IMR-90 (cell line): ENCODE measurements at regions not wholly inside any gene's neighbourhood (a gene's known extent, or its start where the extent isn't known, plus 50 kb on each side); places are given as distances from the start of the nearest gene placed in this dataset.

Experiments used
- ATAC-seq: fragments of 200-7000 bp; cut with Tn5 transposase; 2 replicates; pipeline ENCODE4 v1.9.1; 2020; ENCODE audit warnings: low read depth, mild to moderate bottlenecking, moderate library complexity
- BruUV-seq: library from RNA; stranded (reverse); fragments of 400-500 nt; replicated peaks from 2 replicates; lab custom pipeline; 2021; lab: Mats Ljungman, UMichigan
- CTCF ChIA-PET: fragments of 300-600 bp; formaldehyde crosslinking; extraction: SDS; loops from one replicate; lab custom pipeline; 2021; ENCODE audit warnings: antibody characterized with exemption; lab: Yijun Ruan, JAX
- POLR2A ChIA-PET: fragments of 300-600 bp; sonication (Branson Sonifier 250); formaldehyde crosslinking; loops from one replicate; lab custom pipeline; 2022; ENCODE audit warnings: antibody characterized with exemption; ENCODE audit not compliant: unreplicated experiment; lab: Charles Lee
- DNase-seq: peaks from one replicate; pipeline ENCODE4 v3.0.0; 2013
- H2AFZ ChIP-seq: replicated peaks from 2 replicates; pipeline ENCODE3; 2013; ENCODE audit warnings: low read length, mild to moderate bottlenecking; ENCODE audit not compliant: poor library complexity
- H2AK5ac ChIP-seq: 2 replicates; pipeline ENCODE4 v1.6.1; 2013; ENCODE audit warnings: low read depth, low read length, inconsistent platforms
- H2AK9ac ChIP-seq: replicated peaks from 2 replicates; pipeline ENCODE3; 2013; ENCODE audit warnings: mild to moderate bottlenecking, low read depth, low read length, moderate library complexity; ENCODE audit not compliant: poor library complexity
- H2BK120ac ChIP-seq: 2 replicates; pipeline ENCODE4 v1.6.1; 2013; ENCODE audit warnings: low read depth, low read length, inconsistent platforms
- H2BK15ac ChIP-seq: 3 replicates; pipeline ENCODE4 v1.6.1; 2013; ENCODE audit warnings: low read depth, low read length, inconsistent platforms
- H2BK20ac ChIP-seq: 2 replicates; pipeline ENCODE4 v1.6.1; 2013; ENCODE audit warnings: low read depth, mild to moderate bottlenecking, inconsistent platforms, low read length, moderate library complexity
- H2BK5ac ChIP-seq: 2 replicates; pipeline ENCODE4 v1.6.1; 2013; ENCODE audit warnings: mild to moderate bottlenecking, low read depth, low read length, inconsistent platforms; ENCODE audit not compliant: poor library complexity, severe bottlenecking
- H3K14ac ChIP-seq: replicated peaks from 2 replicates; pipeline ENCODE4 v1.6.1; 2013; ENCODE audit warnings: low read depth, low read length, inconsistent platforms
- H3K18ac ChIP-seq: 2 replicates; pipeline ENCODE4 v1.6.1; 2013; ENCODE audit warnings: low read depth, low read length, control low read depth
- H3K23ac ChIP-seq: 2 replicates; pipeline ENCODE4 v1.6.1; 2013; ENCODE audit warnings: low read depth, low read length, inconsistent platforms
- H3K27ac ChIP-seq: 2 replicates; pipeline ENCODE4 v1.5.1; 2013; ENCODE audit warnings: mild to moderate bottlenecking, control low read depth, low read length; ENCODE audit not compliant: insufficient read depth
- H3K27me3 ChIP-seq: 2 replicates; pipeline ENCODE4 v1.6.1; 2013; ENCODE audit warnings: low read length; ENCODE audit not compliant: control insufficient read depth, insufficient read depth
- H3K36me3 ChIP-seq: 2 replicates; pipeline ENCODE4 v1.6.1; 2013; ENCODE audit warnings: low read length, mixed read lengths; ENCODE audit not compliant: control insufficient read depth, insufficient read depth
- H3K4ac ChIP-seq: 2 replicates; pipeline ENCODE4 v1.6.1; 2013; ENCODE audit warnings: low read depth, low read length, inconsistent platforms
- H3K4me1 ChIP-seq: 2 replicates; pipeline ENCODE4 v1.6.1; 2013; ENCODE audit warnings: low read length, mixed read lengths; ENCODE audit not compliant: control insufficient read depth, insufficient read depth
- H3K4me2 ChIP-seq: 2 replicates; pipeline ENCODE4 v1.6.1; 2013; ENCODE audit warnings: low read depth, mild to moderate bottlenecking, control low read depth, low read length, moderate library complexity
- H3K4me3 ChIP-seq: 2 replicates; pipeline ENCODE4 v1.5.1; 2013; ENCODE audit warnings: low read depth, mild to moderate bottlenecking, control low read depth, low read length, moderate library complexity; ENCODE audit not compliant: insufficient read depth
- H3K56ac ChIP-seq: 2 replicates; pipeline ENCODE4 v1.6.1; 2013; ENCODE audit warnings: low read length, inconsistent platforms; ENCODE audit not compliant: insufficient read depth; ENCODE audit errors: extremely low read depth
- H3K79me1 ChIP-seq, 2 experiments: 2 replicates each; pipeline ENCODE4 v1.6.1; 2013; ENCODE audit warnings: low read length in 2 of 2, inconsistent platforms in 1 of 2, low read depth in 1 of 2
- H3K9ac ChIP-seq: 2 replicates; pipeline ENCODE4 v1.6.1; 2013; ENCODE audit warnings: low read depth, low read length, control low read depth
- H3K9me1 ChIP-seq: 2 replicates; pipeline ENCODE4 v1.6.1; 2013; ENCODE audit warnings: low read length, inconsistent platforms; ENCODE audit not compliant: insufficient read depth
- H3K9me3 ChIP-seq: 2 replicates; pipeline ENCODE4 v1.6.1; 2013; ENCODE audit warnings: low read length; ENCODE audit not compliant: control insufficient read depth, insufficient read depth
- H4K20me1 ChIP-seq: 2 replicates; pipeline ENCODE4 v1.6.1; 2013; ENCODE audit warnings: low read length, inconsistent platforms; ENCODE audit not compliant: insufficient read depth
- H4K5ac ChIP-seq: 2 replicates; pipeline ENCODE4 v1.6.1; 2013; ENCODE audit warnings: mild to moderate bottlenecking, low read depth, low read length, control low read depth
- H4K8ac ChIP-seq, 2 experiments: 2 replicates each; pipeline ENCODE4 v1.6.1; 2013; ENCODE audit warnings: low read depth in 2 of 2, low read length in 2 of 2, control low read depth in 1 of 2, inconsistent platforms in 1 of 2
- H4K91ac ChIP-seq: 2 replicates; pipeline ENCODE4 v1.6.1; 2013; ENCODE audit warnings: low read depth, low read length, inconsistent platforms; ENCODE audit not compliant: insufficient read depth
- BHLHE40 ChIP-seq: fragments of 150-350 bp; IDR thresholded peaks from 2 replicates; pipeline ENCODE4 v1.6.1; 2016; ENCODE audit warnings: mild to moderate bottlenecking, low read depth, low read length
- CEBPB ChIP-seq: IDR thresholded peaks from 2 replicates; pipeline ENCODE4 v1.6.1; 2012; ENCODE audit warnings: low read depth, low read length, improper control_type of control experiment
- CHD1 ChIP-seq: IDR thresholded peaks from 2 replicates; pipeline ENCODE4 v1.6.1; 2012; ENCODE audit warnings: low read depth, low read length, improper control_type of control experiment
- FOS ChIP-seq: fragments of 150-350 bp; IDR thresholded peaks from 2 replicates; pipeline ENCODE4 v1.6.1; 2016; ENCODE audit warnings: low read depth, low read length
- MAFK ChIP-seq: IDR thresholded peaks from 2 replicates; pipeline ENCODE4 v1.6.1; 2012; ENCODE audit warnings: low read depth, low read length, improper control_type of control experiment
- MAZ ChIP-seq: IDR thresholded peaks from 2 replicates; pipeline ENCODE4 v1.6.1; 2012; ENCODE audit warnings: low read depth, mild to moderate bottlenecking, low read length, improper control_type of control experiment, moderate library complexity, borderline replicate concordance
- MXI1 ChIP-seq: IDR thresholded peaks from 2 replicates; pipeline ENCODE4 v1.6.1; 2012; ENCODE audit warnings: low read depth, mild to moderate bottlenecking, low read length, moderate library complexity, borderline replicate concordance
- POLR2A ChIP-seq: IDR thresholded peaks from 2 replicates; pipeline ENCODE4 v1.6.1; 2012; ENCODE audit warnings: mild to moderate bottlenecking, low read depth, low read length
- RAD21 ChIP-seq: IDR thresholded peaks from 2 replicates; pipeline ENCODE4 v1.6.1; 2012; ENCODE audit warnings: low read length, improper control_type of control experiment
- RCOR1 ChIP-seq: IDR thresholded peaks from 2 replicates; pipeline ENCODE4 v1.6.1; 2012; ENCODE audit warnings: mild to moderate bottlenecking, low read length, improper control_type of control experiment; ENCODE audit not compliant: insufficient replicate concordance
- RFX5 ChIP-seq: IDR thresholded peaks from 2 replicates; pipeline ENCODE4 v1.8.0; 2012; ENCODE audit warnings: low read depth, mild to moderate bottlenecking, low read length, moderate library complexity
- SMC3 ChIP-seq: fragments of 150-350 bp; IDR thresholded peaks from 2 replicates; pipeline ENCODE4 v1.6.1; 2016; ENCODE audit warnings: low read depth, mild to moderate bottlenecking, antibody characterized with exemption, low read length, moderate library complexity
- WGBS, 2 experiments: methylation state at CpG; one replicate each; pipeline versions ENCODE4 v1.1.5 to v1.1.7; 2013; ENCODE audit warnings: missing lambda C conversion rate in 2 of 2; ENCODE audit not compliant: insufficient read length in 1 of 2; ENCODE audit errors: extremely low coverage in 2 of 2; 5-methylcytosine and 5-hydroxymethylcytosine counted together
- dilution Hi-C: fragments of 300-500 bp; cut with HindIII; formaldehyde crosslinking; loops from one replicate; pipeline ENCODE4 v1.14.3; 2018; ENCODE audit warnings: low sequenced_read_pairs; ENCODE audit not compliant: unreplicated experiment
- in situ Hi-C: fragments of 300-500 bp; cut with MboI; formaldehyde crosslinking; loops from 3 replicates; pipeline ENCODE4 v1.14.3; 2019; ENCODE audit warnings: low sequenced_read_pairs, inconsistent platforms, mixed read lengths
- intact Hi-C: fragments of 100-400 bp; cut with micrococcal nuclease; formaldehyde crosslinking; loops from 2 replicates; pipeline ENCODE4 v1.10.0; 2022
- TF ChIP-seq, protein P1 (sequence below): fragments of 150-350 bp; IDR thresholded peaks from 2 replicates; pipeline ENCODE4 v1.6.1; 2017; ENCODE audit warnings: mild to moderate bottlenecking, antibody characterized with exemption, low read length, low read depth
- TF ChIP-seq, protein P2 (sequence below): fragments of 150-350 bp; IDR thresholded peaks from 2 replicates; pipeline ENCODE4 v1.6.1; 2016; ENCODE audit warnings: low read depth, mild to moderate bottlenecking, low read length, moderate library complexity, borderline replicate concordance
- TF ChIP-seq, protein P3 (sequence below): conservative IDR thresholded peaks from 2 replicates; pipeline ENCODE4 v1.5.1; 2012; ENCODE audit warnings: mild to moderate bottlenecking, low read depth, low read length, improper control_type of control experiment

DNA sequence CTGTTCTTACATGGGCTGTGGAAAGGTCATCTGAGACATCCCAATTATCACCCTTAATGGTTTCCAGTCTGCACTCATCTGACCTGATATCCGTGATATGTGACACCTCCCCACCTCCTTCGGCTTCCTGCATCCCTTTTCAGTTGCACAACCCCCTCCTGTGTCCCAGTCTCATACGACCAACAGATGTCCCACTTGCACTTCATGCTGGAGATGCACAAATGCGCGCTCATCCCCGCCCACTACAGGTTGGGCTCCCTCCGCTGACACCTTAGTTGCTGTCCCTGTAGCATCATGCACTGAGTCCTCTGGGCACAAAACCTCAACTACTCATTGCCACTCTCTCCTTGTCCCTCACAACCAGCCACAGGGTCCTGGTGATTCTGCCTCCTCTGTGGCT is 94.4 kb downstream of the MIS18A start:
- Histone ChIP-seq H4K8ac (no peak overlapping the region), H3K4ac (no peak overlapping the region), H3K27me3 (peaks cover 3% of the 10 kb centered on the region), H2BK15ac (no peak overlapping the region), H2AFZ (no peak overlapping the region), H3K18ac (no peak overlapping the region), H3K14ac (no peak overlapping the region), H2AK9ac (peak overlapping the region; percentile 65), H3K9me3 (no peaks in the 10 kb centered on the region), H3K4me2 (no peak overlapping the region), H2BK5ac (no peak overlapping the region), H2AK5ac (no peak overlapping the region), H3K4me1 (no peaks in the 10 kb centered on the region), H3K9me1 (no peaks in the 10 kb centered on the region), H4K5ac (no peak overlapping the region), H4K20me1 (no peaks in the 10 kb centered on the region), H2BK20ac (no peak overlapping the region), H4K91ac (no peak overlapping the region), H3K36me3 (no peaks in the 10 kb centered on the region), H2BK120ac (no peak overlapping the region), H3K4me3 (no peak overlapping the region), H3K27ac (no peak overlapping the region), H3K23ac (no peak overlapping the region), H3K56ac (no peak overlapping the region), H3K9ac (no peak overlapping the region), H3K79me1 (no peaks in the 10 kb centered on the region)
- dilution Hi-C loops (no loop called here), in situ Hi-C loops (no loop called here), intact Hi-C loops (no loop called here)
- TF ChIP-seq BHLHE40 (no peak), CEBPB (no peak), MAFK (no peak), SMC3 (no peak), MAZ (no peak), FOS (no peak), POLR2A (no peak), RAD21 (no peak), MXI1 (no peak), RCOR1 (no peak), RFX5 (no peak), CHD1 (no peak)
- TF ChIP-seq, protein P1, sequence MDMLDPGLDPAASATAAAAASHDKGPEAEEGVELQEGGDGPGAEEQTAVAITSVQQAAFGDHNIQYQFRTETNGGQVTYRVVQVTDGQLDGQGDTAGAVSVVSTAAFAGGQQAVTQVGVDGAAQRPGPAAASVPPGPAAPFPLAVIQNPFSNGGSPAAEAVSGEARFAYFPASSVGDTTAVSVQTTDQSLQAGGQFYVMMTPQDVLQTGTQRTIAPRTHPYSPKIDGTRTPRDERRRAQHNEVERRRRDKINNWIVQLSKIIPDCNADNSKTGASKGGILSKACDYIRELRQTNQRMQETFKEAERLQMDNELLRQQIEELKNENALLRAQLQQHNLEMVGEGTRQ, result no peak
- TF ChIP-seq, protein P2, sequence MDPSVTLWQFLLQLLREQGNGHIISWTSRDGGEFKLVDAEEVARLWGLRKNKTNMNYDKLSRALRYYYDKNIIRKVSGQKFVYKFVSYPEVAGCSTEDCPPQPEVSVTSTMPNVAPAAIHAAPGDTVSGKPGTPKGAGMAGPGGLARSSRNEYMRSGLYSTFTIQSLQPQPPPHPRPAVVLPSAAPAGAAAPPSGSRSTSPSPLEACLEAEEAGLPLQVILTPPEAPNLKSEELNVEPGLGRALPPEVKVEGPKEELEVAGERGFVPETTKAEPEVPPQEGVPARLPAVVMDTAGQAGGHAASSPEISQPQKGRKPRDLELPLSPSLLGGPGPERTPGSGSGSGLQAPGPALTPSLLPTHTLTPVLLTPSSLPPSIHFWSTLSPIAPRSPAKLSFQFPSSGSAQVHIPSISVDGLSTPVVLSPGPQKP, result no peak
- TF ChIP-seq, protein P3, sequence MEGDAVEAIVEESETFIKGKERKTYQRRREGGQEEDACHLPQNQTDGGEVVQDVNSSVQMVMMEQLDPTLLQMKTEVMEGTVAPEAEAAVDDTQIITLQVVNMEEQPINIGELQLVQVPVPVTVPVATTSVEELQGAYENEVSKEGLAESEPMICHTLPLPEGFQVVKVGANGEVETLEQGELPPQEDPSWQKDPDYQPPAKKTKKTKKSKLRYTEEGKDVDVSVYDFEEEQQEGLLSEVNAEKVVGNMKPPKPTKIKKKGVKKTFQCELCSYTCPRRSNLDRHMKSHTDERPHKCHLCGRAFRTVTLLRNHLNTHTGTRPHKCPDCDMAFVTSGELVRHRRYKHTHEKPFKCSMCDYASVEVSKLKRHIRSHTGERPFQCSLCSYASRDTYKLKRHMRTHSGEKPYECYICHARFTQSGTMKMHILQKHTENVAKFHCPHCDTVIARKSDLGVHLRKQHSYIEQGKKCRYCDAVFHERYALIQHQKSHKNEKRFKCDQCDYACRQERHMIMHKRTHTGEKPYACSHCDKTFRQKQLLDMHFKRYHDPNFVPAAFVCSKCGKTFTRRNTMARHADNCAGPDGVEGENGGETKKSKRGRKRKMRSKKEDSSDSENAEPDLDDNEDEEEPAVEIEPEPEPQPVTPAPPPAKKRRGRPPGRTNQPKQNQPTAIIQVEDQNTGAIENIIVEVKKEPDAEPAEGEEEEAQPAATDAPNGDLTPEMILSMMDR, result no peak
- CTCF ChIA-PET, result no interaction called here
- POLR2A ChIA-PET, result no interaction called here
- BruUV-seq, result no TSS peak
- 70% methylated on average over 6 of the region's 7 CpGs; no CpG with 5 or more reads in 1 of the 2 experiments for WGBS, 2 experiments
- ATAC-seq (no peak), DNase-seq (no peak)
